ENCODE measurements at regions not wholly inside any gene's neighbourhood (a gene's known extent, or its start where the extent isn't known, plus 50 kb on each side); places are given as distances from the start of the nearest gene placed in this dataset.
A peak's percentile ranks its signal among the peaks of the same experiment; 100 is the strongest.

GRCh38 chr7:121810831-121811672 lies 61.9 kb upstream of the PTPRZ1 start:
- no peak for DNase-seq (ENCODE audit: low read depth)

- no peak for DNase-seq (ENCODE audit: low read depth)
Measured at GRCh38 chr7:121807078-121807477, 65.9 kb upstream of the PTPRZ1 start.

GRCh38 chr7:121803039-121803438 lies 69.9 kb upstream of the PTPRZ1 start:
- no peak for DNase-seq (ENCODE audit: low read depth)

- no peak for DNase-seq (ENCODE audit: low read depth)
Measured at GRCh38 chr7:121800916-121801675, 71.9 kb upstream of the PTPRZ1 start.

GRCh38 chr7:121798896-121799295 lies 74.1 kb upstream of the PTPRZ1 start:
- no peak for DNase-seq (ENCODE audit: low read depth)

GRCh38 chr7:121798453-121798840 lies 74.5 kb upstream of the PTPRZ1 start:
- DNase-seq (ENCODE audit: low read depth) = no peak

- no peak for DNase-seq (ENCODE audit: low read depth)
Measured at GRCh38 chr7:121797657-121798452, 75.1 kb upstream of the PTPRZ1 start.

GRCh38 chr7:121796936-121797656 lies 75.9 kb upstream of the PTPRZ1 start:
- no peak for DNase-seq (ENCODE audit: low read depth)

- no peak for DNase-seq (ENCODE audit: low read depth)
Measured at GRCh38 chr7:121796381-121796780, 76.6 kb upstream of the PTPRZ1 start.

GRCh38 chr7:121795736-121796135 lies 77.2 kb upstream of the PTPRZ1 start:
- DNase-seq (ENCODE audit: low read depth) = no peak

GRCh38 chr7:121793716-121794115 lies 79.2 kb upstream of the PTPRZ1 start:
- no peak for DNase-seq (ENCODE audit: low read depth)

- no peak for DNase-seq (ENCODE audit: low read depth)
Measured at GRCh38 chr7:121777672-121778071, 95.3 kb upstream of the PTPRZ1 start.

GRCh38 chr7:121774563-121774962 lies 98.4 kb upstream of the PTPRZ1 start:
- no peak for DNase-seq (ENCODE audit: low read depth)

GRCh38 chr7:121766676-121767075 lies 106.3 kb upstream of the PTPRZ1 start:
- DNase-seq (ENCODE audit: low read depth) = no peak

- peak; percentile 2 for DNase-seq (ENCODE audit: low read depth)
Measured at GRCh38 chr7:121761399-121761798, 111.6 kb upstream of the PTPRZ1 start.

GRCh38 chr7:121755818-121756552 lies 117.0 kb upstream of the PTPRZ1 start:
- DNase-seq (ENCODE audit: low read depth) = no peak

- DNase-seq (ENCODE audit: low read depth) = peak; percentile 1
Measured at GRCh38 chr7:121755286-121755685, 117.7 kb upstream of the PTPRZ1 start.

GRCh38 chr7:121753944-121754343 lies 119.0 kb upstream of the PTPRZ1 start:
- no peak for DNase-seq (ENCODE audit: low read depth)

GRCh38 chr7:121752706-121753105 lies 120.3 kb upstream of the PTPRZ1 start:
- DNase-seq (ENCODE audit: low read depth) = peak; percentile 13

- no peak for DNase-seq (ENCODE audit: low read depth)
Measured at GRCh38 chr7:121748546-121748945, 124.4 kb upstream of the PTPRZ1 start.

GRCh38 chr7:121745856-121746255 lies 127.1 kb upstream of the PTPRZ1 start:
- DNase-seq (ENCODE audit: low read depth) = no peak

All from amniotic epithelial cell (primary cell).